M059J (cell line): ENCODE measurements at regions not wholly inside any gene's neighbourhood (a gene's known extent, or its start where the extent isn't known, plus 50 kb on each side); places are given as distances from the start of the nearest gene placed in this dataset.

ENCODE experiments used
- DNase-seq: peaks from one replicate; pipeline ENCODE4 v3.0.0-alpha.2; 2012; ENCODE audit warnings: low read depth

DNA sequence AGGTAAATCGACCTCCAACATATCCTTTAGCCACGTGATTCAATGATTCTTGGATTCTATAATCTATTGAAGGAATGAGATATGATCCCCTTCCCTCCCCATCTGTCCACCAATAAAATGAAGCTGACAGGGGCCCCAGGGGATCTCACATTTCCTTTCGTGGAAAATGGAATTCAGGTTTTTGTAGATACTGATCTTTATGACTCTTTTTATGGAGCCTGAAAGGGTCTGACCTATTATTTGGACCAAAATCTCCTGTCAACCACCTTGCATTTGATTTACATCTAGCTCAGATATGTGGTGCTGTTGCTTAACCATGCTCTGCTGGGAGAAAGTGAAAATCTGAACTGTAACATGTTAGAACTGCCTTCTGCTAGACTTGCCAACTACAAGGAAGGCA lies 234.0 kb upstream of the CXCL12 start:
- peak; percentile 77 for DNase-seq

DNA sequence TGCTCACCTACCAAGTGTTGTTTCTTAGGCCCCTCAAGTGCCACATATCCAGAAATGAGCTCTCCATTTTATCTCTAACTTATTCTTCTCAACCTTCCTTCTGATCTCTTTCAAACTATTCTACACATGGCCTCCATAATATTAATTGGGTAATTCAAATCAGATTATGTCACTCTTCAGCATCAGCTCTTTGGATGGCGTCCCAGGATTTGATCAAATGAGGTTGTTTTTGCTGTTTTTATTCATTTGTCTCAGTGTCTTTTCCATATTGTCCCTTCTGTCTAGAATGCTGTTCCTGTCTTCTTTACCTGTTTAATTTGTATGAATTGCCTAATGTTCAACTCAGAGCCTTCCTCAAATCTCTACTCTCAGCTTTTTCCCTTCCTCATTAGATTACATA lies 234.6 kb upstream of the CXCL12 start:
- no peak for DNase-seq

DNA sequence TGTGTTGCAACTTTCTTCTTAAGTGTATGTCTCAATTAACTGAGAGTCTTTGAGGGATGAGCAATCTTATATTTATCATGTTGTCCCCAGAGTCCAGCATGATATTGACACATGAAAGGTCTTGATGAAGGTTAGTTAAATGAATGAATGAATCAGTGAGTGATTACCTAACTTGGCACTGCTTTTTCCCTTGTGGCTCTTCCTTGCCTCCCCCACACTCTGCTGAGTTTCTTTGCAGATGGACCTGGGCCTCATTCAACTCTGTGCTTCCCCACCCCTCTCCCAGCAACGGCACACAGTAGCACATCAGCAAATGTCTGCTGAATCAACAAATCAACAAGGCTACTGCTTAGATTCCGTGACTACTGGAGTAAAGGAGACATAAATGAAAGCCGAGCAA lies 235.1 kb upstream of the CXCL12 start:
- peak; percentile 15 for DNase-seq

DNA sequence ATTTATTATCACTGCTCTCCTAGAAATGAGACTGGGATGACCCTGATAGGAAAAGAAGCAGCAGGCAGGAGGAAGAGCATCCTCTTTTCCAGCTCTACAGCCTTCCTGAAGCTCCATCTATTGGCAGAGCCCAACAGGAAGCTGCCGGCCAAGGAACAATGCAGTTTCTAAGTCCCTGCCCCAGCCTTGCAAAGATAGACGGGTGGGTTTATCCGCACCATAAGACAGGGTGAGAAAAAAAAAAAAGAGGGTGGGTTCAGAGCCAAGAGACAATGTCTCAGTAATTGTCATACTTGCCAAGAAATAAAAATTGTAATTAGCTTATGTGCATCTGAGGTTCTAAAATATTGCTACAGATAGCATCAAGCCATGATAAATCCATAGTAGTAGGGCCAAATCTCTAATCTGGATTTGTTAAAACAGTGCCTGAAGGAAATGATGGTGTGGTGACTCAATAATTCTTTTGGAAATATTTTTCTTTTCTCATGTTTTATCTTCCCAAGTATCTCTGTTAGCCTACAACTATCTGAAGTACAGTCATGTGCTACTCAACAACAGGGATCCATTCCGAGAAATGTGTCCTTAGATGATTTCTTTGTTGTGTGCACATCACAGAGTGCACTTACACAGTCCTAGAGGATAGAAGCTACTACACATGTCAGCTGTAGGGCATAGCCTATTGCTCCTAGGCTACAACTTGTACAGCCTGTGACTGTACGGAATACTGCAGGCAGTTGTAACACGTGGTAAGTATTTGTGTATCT lies 242.9 kb upstream of the CXCL12 start:
- peak; percentile 89 for DNase-seq

- peak; percentile 86 for DNase-seq
Measured at GRCh38 chr10:44628921-44629320, 244.0 kb upstream of the CXCL12 start.

GRCh38 chr10:44635176-44635575 lies 250.3 kb upstream of the CXCL12 start:
- DNase-seq = peak; percentile 17

GRCh38 chr10:44636625-44637024 lies 251.7 kb upstream of the CXCL12 start:
- no peak for DNase-seq

- DNase-seq = no peak
Measured at GRCh38 chr10:44640429-44640828, 255.5 kb upstream of the CXCL12 start.

DNA sequence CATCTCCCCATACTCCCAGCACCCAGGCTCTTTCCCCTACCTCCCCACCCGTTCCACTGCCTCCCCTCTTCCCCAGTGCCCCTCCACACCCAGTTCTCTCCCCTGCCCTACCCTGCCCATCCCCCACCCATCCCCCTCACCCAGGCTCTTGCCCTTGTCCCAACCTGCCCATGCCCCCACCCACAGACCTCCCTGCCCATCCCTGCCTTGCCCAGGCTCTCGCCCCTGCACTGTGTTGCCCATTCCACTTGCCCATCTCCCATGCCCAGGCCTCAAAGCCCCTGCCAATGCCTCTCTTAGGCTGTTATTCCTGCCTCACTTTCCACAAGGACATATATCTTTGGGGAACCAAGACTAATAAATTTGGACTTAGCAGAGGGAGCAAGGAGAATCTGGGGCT lies 262.6 kb upstream of the CXCL12 start:
- no peak for DNase-seq

GRCh38 chr10:44647877-44648542 lies 263.1 kb upstream of the CXCL12 start:
- peak; percentile 61 for DNase-seq

DNA sequence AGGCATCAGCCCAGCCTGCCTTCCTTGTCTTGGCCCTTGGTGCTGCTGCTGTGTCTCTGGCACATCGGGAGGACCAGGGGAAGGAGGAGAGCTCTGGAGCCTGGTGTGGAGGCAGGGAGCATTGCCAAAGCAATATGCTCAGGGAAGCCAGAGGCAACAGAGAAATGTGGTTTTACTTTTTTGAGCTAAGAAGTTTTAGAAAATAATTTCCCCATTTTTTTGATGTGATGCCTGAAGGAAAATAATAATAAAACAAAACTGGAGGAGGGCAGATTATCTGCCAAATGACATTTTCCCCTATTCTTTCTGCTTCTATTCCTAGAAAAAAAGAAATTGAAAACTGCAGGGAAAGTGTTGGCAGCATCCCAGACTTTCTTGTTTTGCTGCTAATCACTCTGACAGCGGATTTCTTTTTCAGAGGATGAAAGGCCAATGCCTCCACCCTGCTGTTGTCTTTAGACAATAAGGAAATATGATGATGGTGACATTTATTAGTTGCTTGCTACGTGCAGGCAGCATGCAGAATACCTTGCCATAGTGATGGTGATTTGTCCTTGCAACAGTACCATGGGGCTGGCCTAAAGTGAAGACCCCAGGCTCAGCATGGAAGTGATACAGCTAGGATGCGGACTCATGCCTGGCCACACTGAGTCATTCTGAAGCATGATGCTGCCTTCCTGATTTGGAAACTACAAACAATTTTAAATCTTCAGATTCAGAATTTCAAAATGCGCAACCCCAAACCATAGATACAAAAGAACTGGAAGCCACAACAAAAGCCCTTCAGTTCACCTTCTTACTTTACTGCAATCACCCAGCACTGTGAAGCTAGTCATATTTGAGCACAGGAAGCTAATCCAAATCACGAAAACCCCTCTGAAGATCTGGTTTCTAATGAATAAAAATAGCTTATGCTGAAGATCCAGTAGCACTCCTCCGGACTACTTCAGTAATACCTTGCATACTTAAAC lies 260.2 kb upstream of the TMEM72 start:
- DNase-seq = peak; percentile 38

DNA sequence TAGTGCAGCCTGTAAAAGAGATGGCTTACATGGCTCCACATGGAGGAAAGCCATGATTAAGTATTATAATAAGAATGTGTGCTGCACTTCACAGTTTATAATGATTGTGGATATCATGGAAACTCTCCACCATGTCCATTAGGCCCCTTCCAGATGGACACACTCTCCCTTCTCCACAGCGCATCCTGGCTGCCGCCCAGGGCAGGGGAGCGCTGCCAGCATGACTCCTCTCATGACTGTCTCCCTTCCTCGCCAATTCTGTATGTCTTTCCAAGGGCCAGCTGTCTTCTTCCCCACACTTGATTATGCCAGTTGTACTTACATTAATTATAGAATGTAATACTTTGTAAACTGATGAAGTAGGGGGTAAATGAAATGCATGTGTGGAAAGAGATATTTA lies 259.3 kb upstream of the TMEM72 start:
- peak; percentile 31 for DNase-seq

- DNase-seq = no peak
Measured at GRCh38 chr10:44659320-44659719, 251.8 kb upstream of the TMEM72 start.

DNA sequence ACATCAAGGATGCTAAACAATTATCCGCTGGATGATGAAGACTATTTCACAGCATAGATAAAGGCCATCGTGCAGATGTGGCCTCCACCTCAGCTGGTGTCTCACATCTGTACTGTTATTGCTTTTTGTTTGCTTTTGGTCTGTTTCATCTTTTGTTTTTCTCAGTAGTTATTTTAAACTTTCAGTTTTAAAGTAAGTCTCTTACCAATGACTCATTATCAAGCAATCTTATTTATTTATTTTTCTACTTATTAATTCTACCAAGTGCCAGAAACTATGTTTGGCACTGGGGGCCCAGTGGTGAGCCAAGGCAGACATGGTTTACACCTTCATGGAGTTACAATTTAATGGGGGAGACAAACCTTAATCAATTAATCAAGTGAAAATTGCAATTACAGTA lies 250.9 kb upstream of the TMEM72 start:
- DNase-seq = peak; percentile 50

DNA sequence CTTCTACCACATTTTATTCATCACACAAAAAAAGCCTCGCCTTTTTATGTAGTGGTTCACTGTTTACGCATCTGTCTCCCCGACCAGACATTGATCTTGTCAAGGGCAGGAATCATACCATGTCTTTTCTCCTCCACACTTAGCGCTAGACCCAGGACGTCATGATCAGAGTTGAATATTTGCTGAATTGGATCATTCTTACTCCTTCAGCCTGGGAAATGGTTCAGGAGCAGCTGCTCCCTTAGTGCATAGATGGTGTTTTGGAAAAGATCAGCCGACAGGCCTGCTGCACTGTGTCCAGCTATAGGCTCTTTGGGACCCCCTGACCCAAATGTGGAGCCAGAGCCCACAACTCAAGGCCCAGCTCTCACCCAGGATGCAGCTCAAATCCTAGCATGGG lies 249.1 kb upstream of the TMEM72 start:
- DNase-seq = no peak

GRCh38 chr10:44668336-44668735 lies 242.8 kb upstream of the TMEM72 start:
- DNase-seq = no peak

DNA sequence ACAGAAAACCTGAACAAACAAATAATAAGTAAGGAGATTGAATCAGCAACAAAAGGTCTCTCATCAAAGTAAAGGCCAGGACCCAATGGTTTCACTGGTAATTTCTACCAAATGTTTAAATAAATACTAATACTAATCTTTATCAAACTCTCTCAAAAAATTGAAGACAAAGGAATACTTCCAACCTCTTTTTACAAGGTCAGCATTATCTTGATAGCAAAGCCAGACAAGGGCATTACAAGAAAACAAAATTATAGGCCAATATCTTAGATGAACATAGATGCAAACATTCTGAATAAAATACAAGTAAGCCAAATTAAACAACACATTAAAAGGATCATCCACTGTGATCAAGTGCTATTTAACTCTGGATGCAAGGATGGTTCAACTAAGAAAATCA lies 239.8 kb upstream of the TMEM72 start:
- no peak for DNase-seq

GRCh38 chr10:44673245-44673983 lies 237.7 kb upstream of the TMEM72 start:
- no peak for DNase-seq

DNA sequence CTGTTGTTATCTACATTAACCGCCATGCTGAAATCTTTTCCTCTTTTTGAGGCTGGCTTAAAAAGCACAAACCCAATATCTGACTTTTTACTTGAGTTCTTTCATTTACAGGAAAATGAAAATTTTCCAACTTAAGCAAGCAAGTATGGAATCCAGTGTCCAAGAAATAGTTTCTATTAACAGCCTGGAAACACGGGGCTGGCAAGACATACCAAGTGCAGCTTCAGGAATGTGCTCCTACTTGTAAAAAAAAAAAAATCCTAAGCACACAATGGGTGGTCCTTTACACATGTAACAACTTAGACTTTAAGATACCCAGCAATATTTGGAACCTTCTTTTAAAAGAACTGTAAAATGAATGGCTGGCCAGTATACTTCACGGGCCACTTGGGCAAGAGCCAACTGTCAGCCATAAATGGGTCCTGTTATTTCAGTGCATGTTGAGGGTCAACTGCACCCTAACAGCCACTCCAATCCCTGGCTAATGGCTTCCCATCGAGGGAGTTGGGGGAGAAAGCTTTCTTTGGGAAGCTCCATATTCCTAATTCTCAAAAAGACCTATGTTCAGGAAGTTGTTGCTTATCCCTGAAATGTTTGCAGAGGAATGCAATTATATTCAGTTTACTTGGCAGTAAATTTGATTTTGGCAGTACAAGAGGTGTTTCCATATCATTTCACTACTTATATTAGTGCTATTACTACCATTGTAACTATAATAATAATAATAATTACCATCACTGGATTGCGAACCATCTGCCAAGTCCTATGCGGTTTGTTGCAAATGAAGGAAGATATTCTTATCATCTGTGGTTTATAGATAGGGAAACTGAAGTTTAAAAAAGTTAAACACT lies 236.4 kb upstream of the TMEM72 start:
- DNase-seq = no peak

DNA sequence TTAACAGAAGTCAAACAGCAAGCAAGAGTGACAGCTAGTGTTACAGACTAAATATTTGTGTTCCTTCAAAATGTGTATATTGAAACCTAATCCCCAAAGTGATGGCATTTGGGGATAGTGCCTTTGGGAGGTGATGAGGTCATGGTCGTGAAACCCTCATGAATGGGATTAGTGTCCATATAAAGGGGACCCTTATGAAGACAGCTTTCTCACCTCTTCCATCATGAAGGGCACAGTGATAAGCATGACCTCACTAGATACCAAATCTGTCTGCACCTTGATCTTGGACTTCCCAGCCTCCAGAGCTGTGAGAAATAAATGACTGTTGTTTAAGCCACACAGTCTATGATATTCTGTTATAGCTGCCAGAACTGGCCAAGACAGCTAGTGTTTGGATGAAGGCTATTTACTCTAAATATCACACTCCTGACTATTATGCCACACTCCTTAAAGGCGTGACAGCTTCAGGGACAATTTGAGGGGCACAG lies 235.7 kb upstream of the TMEM72 start:
- DNase-seq = no peak

DNA sequence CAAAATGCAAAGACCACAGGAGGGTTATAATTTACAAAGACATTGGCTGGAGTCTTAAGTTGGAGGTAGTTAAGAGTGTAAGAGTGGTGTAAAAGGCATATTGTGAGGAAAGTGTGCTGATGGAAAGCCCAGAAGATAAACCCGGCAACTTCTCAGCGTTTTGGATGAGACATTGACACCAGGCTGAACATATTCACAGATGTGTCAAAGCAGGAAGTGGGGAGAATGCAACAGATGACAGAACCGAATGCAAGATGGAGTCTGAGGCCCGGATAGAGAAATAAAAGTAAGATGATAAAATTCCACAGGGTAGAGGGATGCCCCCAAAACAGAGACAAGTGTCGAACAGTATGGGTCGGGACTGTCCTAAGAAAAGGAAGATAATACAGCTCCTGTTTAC lies 230.4 kb upstream of the TMEM72 start:
- DNase-seq = no peak
